SHP77 treated with DMSO at 0.1 percent for 48 hours (cell line): ENCODE measurements at regions not wholly inside any gene's neighbourhood (a gene's known extent, or its start where the extent isn't known, plus 50 kb on each side); places are given as distances from the start of the nearest gene placed in this dataset.
"Not testable (repeated sequence)": the region's sequence is repeated elsewhere in the genome, so short reads cannot be mapped to it uniquely, and the experiment has no call there.

Source experiments
- DNase-seq: peaks from one replicate; lab custom pipeline; 2025; lab: John Stamatoyannopoulos, UW

- DNase-seq: no peak
These were observed 133.7 kb upstream of the ST8SIA4 start for GRCh38 chr5:101036778-101037177.

- no peak for DNase-seq
These were observed 132.3 kb upstream of the ST8SIA4 start for GRCh38 chr5:101035425-101035824.

- DNase-seq: no peak
These were observed 121.2 kb upstream of the ST8SIA4 start for GRCh38 chr5:101024299-101024698.

- DNase-seq: no peak
These were observed 115.2 kb upstream of the ST8SIA4 start for GRCh38 chr5:101018299-101018698.

GRCh38 chr5:101012880-101013279 is 109.8 kb upstream of the ST8SIA4 start:
- no peak for DNase-seq

GRCh38 chr5:101009758-101010519 is 106.9 kb upstream of the ST8SIA4 start:
- DNase-seq: no peak

- DNase-seq: no peak
These were observed 89.3 kb upstream of the ST8SIA4 start for GRCh38 chr5:100992354-100992753.

GRCh38 chr5:100983601-100984000 is 80.5 kb upstream of the ST8SIA4 start:
- DNase-seq: not testable (repeated sequence)

- DNase-seq: no peak
These were observed 71.0 kb upstream of the ST8SIA4 start for GRCh38 chr5:100974082-100974481.

GRCh38 chr5:100970646-100971255 is 67.7 kb upstream of the ST8SIA4 start:
- DNase-seq: no peak

GRCh38 chr5:100965291-100965690 is 62.2 kb upstream of the ST8SIA4 start:
- no peak for DNase-seq
